Umbilical cord (tissue), 1 donor: ENCODE measurements at regions not wholly inside any gene's neighbourhood (a gene's known extent, or its start where the extent isn't known, plus 50 kb on each side); places are given as distances from the start of the nearest gene placed in this dataset.
"Not testable (repeated sequence)": the region's sequence is repeated elsewhere in the genome, so short reads cannot be mapped to it uniquely, and the experiment has no call there.

Source experiments
- DNase-seq: peaks from one replicate; pipeline ENCODE4 v3.0.0-alpha.2; 2015; ENCODE audit warnings: low spot score

GRCh38 chr9:82721593-82721992 lies 341.3 kb downstream of the RASEF start:
- DNase-seq, result no peak

- no peak for DNase-seq
These were observed 340.9 kb downstream of the RASEF start for GRCh38 chr9:82722051-82722450.

- DNase-seq, result no peak
These were observed 340.4 kb downstream of the RASEF start for GRCh38 chr9:82722561-82722960.

GRCh38 chr9:82726424-82727276 lies 336.3 kb downstream of the RASEF start:
- no peak for DNase-seq

GRCh38 chr9:82729141-82729540 lies 333.8 kb downstream of the RASEF start:
- DNase-seq, result no peak

- no peak for DNase-seq
These were observed 332.9 kb downstream of the RASEF start for GRCh38 chr9:82729991-82730589.

GRCh38 chr9:82732928-82733327 lies 330.0 kb downstream of the RASEF start:
- no peak for DNase-seq

GRCh38 chr9:82736126-82736525 lies 326.8 kb downstream of the RASEF start:
- DNase-seq, result no peak

GRCh38 chr9:82736701-82737100 lies 326.2 kb downstream of the RASEF start:
- DNase-seq, result no peak

- DNase-seq, result no peak
These were observed 317.0 kb downstream of the RASEF start for GRCh38 chr9:82745919-82746318.

- no peak for DNase-seq
These were observed 312.5 kb downstream of the RASEF start for GRCh38 chr9:82750411-82750913.

- no peak for DNase-seq
These were observed 305.0 kb downstream of the RASEF start for GRCh38 chr9:82757924-82758323.

GRCh38 chr9:82761027-82761426 lies 301.9 kb downstream of the RASEF start:
- no peak for DNase-seq

- no peak for DNase-seq
These were observed 301.0 kb downstream of the RASEF start for GRCh38 chr9:82761956-82762355.

- DNase-seq, result peak; percentile 0
These were observed 299.3 kb downstream of the RASEF start for GRCh38 chr9:82763656-82764055.

GRCh38 chr9:82764061-82764668 lies 298.8 kb downstream of the RASEF start:
- DNase-seq, result no peak

GRCh38 chr9:82774707-82775231 lies 288.2 kb downstream of the RASEF start:
- DNase-seq, result not testable (repeated sequence)

- no peak for DNase-seq
These were observed 286.4 kb downstream of the RASEF start for GRCh38 chr9:82776508-82776907.

- no peak for DNase-seq
These were observed 285.6 kb downstream of the RASEF start for GRCh38 chr9:82777366-82777765.

GRCh38 chr9:82778923-82779322 lies 284.0 kb downstream of the RASEF start:
- DNase-seq, result not testable (repeated sequence)

- no peak for DNase-seq
These were observed 282.9 kb downstream of the RASEF start for GRCh38 chr9:82780017-82780416.

GRCh38 chr9:82781921-82782392 lies 281.0 kb downstream of the RASEF start:
- DNase-seq, result no peak
